Body of pancreas (tissue), 4 donors: ENCODE measurements at regions not wholly inside any gene's neighbourhood (a gene's known extent, or its start where the extent isn't known, plus 50 kb on each side); places are given as distances from the start of the nearest gene placed in this dataset.

Experiments
- ATAC-seq: fragments of 150-250 bp; one replicate; pipeline ENCODE4 v1.9.1; 2016
- DNase-seq, 4 donors: peaks; one replicate each; pipeline ENCODE4 v3.0.0-alpha.2; 2019
- H3K27ac ChIP-seq, 4 donors: fragments of 200-600 bp; sonication (generic); 1 replicate in 3 of 4; 2 replicates in 1 of 4; pipeline versions ENCODE4 v1.5.1 to v1.6.1; 2016 to 2019; ENCODE audit warnings: mild to moderate bottlenecking in 1 of 4, mixed read lengths in 1 of 4, moderate library complexity in 1 of 4
- H3K27me3 ChIP-seq, 2 donors: fragments of 200-600 bp; sonication (generic); one replicate each; pipeline ENCODE4 v1.6.0; 2016; ENCODE audit warnings: mild to moderate bottlenecking in 1 of 2
- H3K36me3 ChIP-seq, 2 donors: fragments of 200-600 bp; sonication (generic); replicated peaks in 1 of 2; 2 replicates each; pipeline ENCODE4 v1.5.1; 2016; ENCODE audit warnings: low read depth in 2 of 2; ENCODE audit not compliant: insufficient read depth in 1 of 2
- H3K4me1 ChIP-seq: fragments of 200-600 bp; sonication (generic); one replicate; pipeline ENCODE4 v1.6.0; 2016
- H3K4me3 ChIP-seq, 2 donors: fragments of 200-600 bp; sonication (generic); 1 replicate in 1 of 2; 2 replicates in 1 of 2; pipeline ENCODE4 v1.5.1; 2016 to 2019
- H3K9me3 ChIP-seq, 3 donors: fragments of 200-600 bp; sonication (generic); 1 replicate in 2 of 3; 2 replicates in 1 of 3; pipeline ENCODE4 v1.5.1; 2016
- CTCF ChIP-seq, 7 experiments: fragments of 450-650 bp in 4 of 7; fragments of 200-600 bp in 3 of 7; sonication (generic) in 3 of 7; IDR thresholded peaks; one replicate each; pipeline ENCODE4 v1.5.1; 2016 to 2019; ENCODE audit warnings: antibody characterized with exemption in 7 of 7
- POLR2A ChIP-seq, 3 donors: fragments of 450-650 bp; IDR thresholded peaks; one replicate each; pipeline ENCODE4 v1.6.1; 2016; ENCODE audit warnings: antibody characterized with exemption in 3 of 3, mild to moderate bottlenecking in 2 of 3
- WGBS, 2 donors: methylation state at CpG; one replicate each; pipeline ENCODE4 v1.1.5; 2017; 5-methylcytosine and 5-hydroxymethylcytosine counted together
- intact Hi-C: fragments of 100-400 bp; cut with DNase I; formaldehyde crosslinking; loops from one replicate; pipeline ENCODE4 v1.15.1; 2023

GRCh38 chr5:118544887-118545449, 443.4 kb downstream of the DTWD2 start:
- no peak for DNase-seq
- no peaks in the 10 kb centered on the region for H3K4me1 ChIP-seq
- H3K4me3 ChIP-seq, result no peak overlapping the region
- no peak overlapping the region for H3K27ac ChIP-seq
- WGBS, 2 donors, result 42 to 55% methylated on average over 4 of the region's 4 CpGs
- no peaks in the 10 kb centered on the region for H3K9me3 ChIP-seq
- H3K27me3 ChIP-seq, result no peaks in the 10 kb centered on the region
- ATAC-seq, result no peak
- intact Hi-C loops, result no loop called here
- no peaks in the 10 kb centered on the region for H3K36me3 ChIP-seq
- TF ChIP-seq POLR2A (IDR thresholded peaks at IDR 0.05) (no peak), CTCF (IDR thresholded peaks at IDR 0.05) (no peak)

- intact Hi-C loops, result no loop called here
- Histone ChIP-seq H3K4me3 (no peak overlapping the region), H3K36me3 (no peaks in the 10 kb centered on the region), H3K9me3 (no peaks in the 10 kb centered on the region), H3K27ac (no peak overlapping the region), H3K27me3 (no peaks in the 10 kb centered on the region), H3K4me1 (no peaks in the 10 kb centered on the region)
- TF ChIP-seq POLR2A (IDR thresholded peaks at IDR 0.05) (no peak), CTCF (IDR thresholded peaks at IDR 0.05) (no peak)
- WGBS, 2 donors, result 66 to 77% methylated on average over 2 of the region's 2 CpGs
- DNase-seq (no peak), ATAC-seq (no peak)
These were observed 454.4 kb downstream of the DTWD2 start for GRCh38 chr5:118533923-118534322.

GRCh38 chr5:118533156-118533555, 455.2 kb downstream of the DTWD2 start:
- Histone ChIP-seq H3K36me3 (no peaks in the 10 kb centered on the region), H3K4me1 (no peaks in the 10 kb centered on the region), H3K4me3 (no peak overlapping the region), H3K9me3 (no peaks in the 10 kb centered on the region), H3K27me3 (no peaks in the 10 kb centered on the region), H3K27ac (no peak overlapping the region)
- DNase-seq (no peak), ATAC-seq (no peak)
- TF ChIP-seq CTCF (IDR thresholded peaks at IDR 0.05) (no peak), POLR2A (IDR thresholded peaks at IDR 0.05) (no peak)
- intact Hi-C loops, result no loop called here
- WGBS, 2 donors, result 44 to 84% methylated on average over 3 of the region's 3 CpGs

- intact Hi-C loops, result no loop called here
These were observed 457.1 kb downstream of the DTWD2 start for GRCh38 chr5:118531276-118531675.

More at GRCh38 chr5:118531276-118531675, 457.1 kb downstream of the DTWD2 start:
- H3K27me3 ChIP-seq, result no peaks in the 10 kb centered on the region
- H3K4me1 ChIP-seq, result no peaks in the 10 kb centered on the region
- ATAC-seq, result no peak
- TF ChIP-seq CTCF (IDR thresholded peaks at IDR 0.05) (no peak), POLR2A (IDR thresholded peaks at IDR 0.05) (no peak)
- no peaks in the 10 kb centered on the region for H3K36me3 ChIP-seq
- no peak overlapping the region for H3K4me3 ChIP-seq
- no peak overlapping the region for H3K27ac ChIP-seq
- WGBS, 2 donors, result 41 to 43% methylated on average over 1 of the region's 1 CpG
- DNase-seq, result no peak
- no peaks in the 10 kb centered on the region for H3K9me3 ChIP-seq
